Osteocyte (in vitro differentiated cells): ENCODE measurements at regions not wholly inside any gene's neighbourhood (a gene's known extent, or its start where the extent isn't known, plus 50 kb on each side); places are given as distances from the start of the nearest gene placed in this dataset.

Source experiments
- DNase-seq: peaks from one replicate; pipeline ENCODE4 v3.0.0; 2021; ENCODE audit warnings: mixed read lengths; ENCODE audit not compliant: unreplicated experiment; ENCODE audit errors: extremely low spot score
- H3K27ac Mint-ChIP-seq: one replicate; pipeline ENCODE4 v1.8.0; 2021; ENCODE audit warnings: mild to moderate bottlenecking, mixed read lengths; ENCODE audit not compliant: unreplicated experiment
- H3K27me3 Mint-ChIP-seq: one replicate; pipeline ENCODE4 v1.8.0; 2021; ENCODE audit warnings: mixed read lengths; ENCODE audit not compliant: unreplicated experiment
- H3K36me3 Mint-ChIP-seq: one replicate; pipeline ENCODE4 v1.8.0; 2021; ENCODE audit warnings: mixed read lengths; ENCODE audit not compliant: unreplicated experiment
- H3K4me1 Mint-ChIP-seq: one replicate; pipeline ENCODE4 v1.8.0; 2021; ENCODE audit warnings: mixed read lengths; ENCODE audit not compliant: unreplicated experiment
- H3K4me3 Mint-ChIP-seq: one replicate; pipeline ENCODE4 v1.8.0; 2021; ENCODE audit warnings: mild to moderate bottlenecking, moderate library complexity, mixed read lengths; ENCODE audit not compliant: unreplicated experiment
- H3K9me3 Mint-ChIP-seq: one replicate; pipeline ENCODE4 v1.8.0; 2021; ENCODE audit warnings: mixed read lengths; ENCODE audit not compliant: unreplicated experiment
- TF ChIP-seq, protein P1 (sequence below): fragments of 200-600 bp; sonication (generic); IDR thresholded peaks from 2 replicates; pipeline ENCODE4 v1.5.0; 2021; ENCODE audit warnings: antibody characterized with exemption, mild to moderate bottlenecking, moderate library complexity

DNA sequence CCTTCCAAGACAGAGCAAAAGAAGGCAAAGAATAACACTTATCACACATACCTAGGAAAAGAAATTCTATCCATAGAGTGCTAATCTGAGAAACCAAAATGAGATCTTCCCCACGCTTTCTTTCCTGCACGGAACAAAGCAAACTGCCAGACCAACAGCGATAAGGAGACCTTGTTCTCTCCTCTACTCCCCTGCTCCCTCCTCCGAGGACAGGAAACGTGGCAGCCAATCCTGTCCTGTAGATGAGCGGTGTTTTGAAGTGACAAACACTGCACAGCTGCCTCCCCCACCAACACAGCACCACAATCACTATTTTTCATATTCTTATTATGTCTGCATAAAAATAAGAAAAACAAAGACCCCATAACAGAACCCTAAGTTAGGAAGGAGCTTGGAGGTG, 113.9 kb upstream of the IRS2 start:
- H3K27me3 Mint-ChIP-seq: peaks cover 14% of the 10 kb centered on the region
- H3K9me3 Mint-ChIP-seq: peaks cover 7% of the 10 kb centered on the region
- no peaks in the 10 kb centered on the region for H3K36me3 Mint-ChIP-seq

DNA sequence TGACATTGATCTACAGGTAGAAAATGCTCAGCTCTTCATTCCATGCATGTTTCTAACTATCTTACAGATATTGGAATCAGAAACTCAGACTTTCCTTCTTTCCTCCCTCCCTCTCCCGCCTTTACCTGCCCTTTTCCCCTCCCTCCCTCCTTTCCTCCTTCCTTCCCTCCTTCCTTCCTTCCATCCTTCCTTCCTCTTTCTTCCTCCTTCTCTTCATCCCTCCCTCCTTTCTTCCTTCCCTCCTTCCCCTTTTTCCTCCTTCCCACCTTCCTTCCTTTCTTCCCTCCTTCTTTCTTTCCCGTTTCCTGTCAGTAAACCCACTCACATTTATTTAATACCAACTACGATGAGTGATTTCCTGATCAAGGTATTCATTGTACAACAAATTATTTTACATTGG, 113.4 kb upstream of the IRS2 start:
- no peak for DNase-seq
- Mint-ChIP-seq H3K4me3 (no peak overlapping the region), H3K4me1 (peaks cover 6% of the 10 kb centered on the region), H3K9me3 (peaks cover 7% of the 10 kb centered on the region), H3K27me3 (peaks cover 14% of the 10 kb centered on the region), H3K27ac (no peak overlapping the region), H3K36me3 (no peaks in the 10 kb centered on the region)
- TF ChIP-seq, protein P1, sequence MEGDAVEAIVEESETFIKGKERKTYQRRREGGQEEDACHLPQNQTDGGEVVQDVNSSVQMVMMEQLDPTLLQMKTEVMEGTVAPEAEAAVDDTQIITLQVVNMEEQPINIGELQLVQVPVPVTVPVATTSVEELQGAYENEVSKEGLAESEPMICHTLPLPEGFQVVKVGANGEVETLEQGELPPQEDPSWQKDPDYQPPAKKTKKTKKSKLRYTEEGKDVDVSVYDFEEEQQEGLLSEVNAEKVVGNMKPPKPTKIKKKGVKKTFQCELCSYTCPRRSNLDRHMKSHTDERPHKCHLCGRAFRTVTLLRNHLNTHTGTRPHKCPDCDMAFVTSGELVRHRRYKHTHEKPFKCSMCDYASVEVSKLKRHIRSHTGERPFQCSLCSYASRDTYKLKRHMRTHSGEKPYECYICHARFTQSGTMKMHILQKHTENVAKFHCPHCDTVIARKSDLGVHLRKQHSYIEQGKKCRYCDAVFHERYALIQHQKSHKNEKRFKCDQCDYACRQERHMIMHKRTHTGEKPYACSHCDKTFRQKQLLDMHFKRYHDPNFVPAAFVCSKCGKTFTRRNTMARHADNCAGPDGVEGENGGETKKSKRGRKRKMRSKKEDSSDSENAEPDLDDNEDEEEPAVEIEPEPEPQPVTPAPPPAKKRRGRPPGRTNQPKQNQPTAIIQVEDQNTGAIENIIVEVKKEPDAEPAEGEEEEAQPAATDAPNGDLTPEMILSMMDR: no peak

More for the DNA sequence above, 113.9 kb upstream of the IRS2 start:
- no peak for DNase-seq
- TF ChIP-seq, protein P1: no peak
- H3K4me1 Mint-ChIP-seq: peaks cover 6% of the 10 kb centered on the region
- no peak overlapping the region for H3K27ac Mint-ChIP-seq
- no peak overlapping the region for H3K4me3 Mint-ChIP-seq

DNA sequence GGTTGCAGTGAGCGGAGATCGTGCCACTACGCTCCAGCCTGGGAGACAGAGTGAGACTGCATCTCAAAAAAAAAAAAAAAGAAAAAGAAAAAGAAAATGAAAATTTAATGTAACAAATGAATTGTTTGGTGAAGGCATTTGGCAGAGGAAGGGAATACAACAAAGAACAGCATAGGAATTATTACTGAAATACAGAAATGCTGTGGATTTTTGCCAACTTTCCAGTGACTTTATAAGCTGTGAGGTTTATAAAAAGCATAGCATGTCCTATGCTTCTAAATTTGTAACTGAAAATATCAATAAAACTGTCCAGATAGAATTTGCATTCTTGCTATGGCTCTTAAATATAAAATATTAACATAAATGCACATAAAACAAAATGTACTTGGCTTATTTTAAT, 112.9 kb upstream of the IRS2 start:
- H3K9me3 Mint-ChIP-seq: peaks cover 7% of the 10 kb centered on the region
- TF ChIP-seq, protein P1: no peak
- no peak for DNase-seq
- peaks cover 14% of the 10 kb centered on the region for H3K27me3 Mint-ChIP-seq
- H3K4me1 Mint-ChIP-seq: peaks cover 6% of the 10 kb centered on the region
- no peak overlapping the region for H3K4me3 Mint-ChIP-seq
- no peaks in the 10 kb centered on the region for H3K36me3 Mint-ChIP-seq
- H3K27ac Mint-ChIP-seq: no peak overlapping the region

DNA sequence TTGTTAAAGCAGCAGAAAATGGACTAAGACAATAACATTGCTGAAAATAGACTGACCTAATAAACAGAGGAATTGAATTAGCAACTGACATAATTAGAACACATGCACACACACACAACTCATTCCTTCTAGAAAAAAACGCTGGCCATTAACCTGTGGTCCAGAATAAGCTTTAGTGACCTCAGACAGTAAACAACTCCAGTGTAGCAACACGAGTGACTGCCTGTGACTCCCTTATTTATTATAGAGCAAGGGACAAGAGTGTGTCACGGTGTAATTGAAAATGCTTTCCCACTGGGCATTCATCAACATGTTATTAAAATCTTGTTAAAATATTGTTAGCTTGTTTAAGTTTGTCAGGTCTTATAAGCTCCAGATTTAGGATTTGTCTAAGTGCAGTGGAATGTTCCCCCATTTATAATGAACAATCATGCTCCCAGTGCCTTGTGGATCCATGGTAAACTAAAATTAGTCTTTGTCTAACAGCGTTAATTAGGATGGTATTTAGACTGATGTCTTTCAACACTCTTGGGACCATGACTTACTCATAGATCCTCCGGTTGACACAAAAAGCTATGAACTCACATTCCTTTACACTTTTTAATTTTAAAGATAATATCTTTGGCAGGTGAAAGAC, 111.7 kb upstream of the IRS2 start:
- peaks cover 3% of the 10 kb centered on the region for H3K9me3 Mint-ChIP-seq
- H3K36me3 Mint-ChIP-seq: no peaks in the 10 kb centered on the region
- peaks cover 14% of the 10 kb centered on the region for H3K27me3 Mint-ChIP-seq
- no peak for DNase-seq
- no peak overlapping the region for H3K27ac Mint-ChIP-seq
- peaks cover 6% of the 10 kb centered on the region for H3K4me1 Mint-ChIP-seq
- no peak overlapping the region for H3K4me3 Mint-ChIP-seq
- TF ChIP-seq, protein P1: no peak

DNA sequence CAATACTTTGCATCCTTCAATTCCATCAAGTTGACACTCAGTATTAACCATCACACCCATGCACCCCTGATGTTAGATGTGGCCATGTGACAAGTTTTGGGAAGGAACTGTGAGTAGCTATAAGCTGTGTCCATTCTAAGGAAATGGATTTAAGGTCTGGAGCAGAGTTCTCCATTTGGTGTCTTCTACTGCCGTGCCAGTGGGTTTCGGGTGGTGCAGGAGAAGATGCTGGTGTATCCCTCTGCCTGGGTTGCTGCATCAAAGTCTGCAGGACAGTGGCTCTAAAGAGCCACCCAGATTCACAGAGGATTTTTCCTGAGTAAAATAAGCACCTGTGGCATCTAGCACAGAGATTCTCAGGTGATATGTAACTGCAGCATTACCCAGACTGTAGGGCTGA, 105.7 kb upstream of the IRS2 start:
- Mint-ChIP-seq H3K4me3 (no peak overlapping the region), H3K9me3 (peaks cover 11% of the 10 kb centered on the region), H3K4me1 (no peaks in the 10 kb centered on the region), H3K36me3 (no peaks in the 10 kb centered on the region), H3K27ac (no peak overlapping the region), H3K27me3 (peaks cover 4% of the 10 kb centered on the region)
- TF ChIP-seq, protein P1: no peak
- no peak for DNase-seq
